Sigmoid colon (tissue), 6 donors: ENCODE measurements at regions not wholly inside any gene's neighbourhood (a gene's known extent, or its start where the extent isn't known, plus 50 kb on each side); places are given as distances from the start of the nearest gene placed in this dataset.
"Not testable (repeated sequence)": the region's sequence is repeated elsewhere in the genome, so short reads cannot be mapped to it uniquely, and the experiment has no call there.

Experiments used
- DNase-seq: peaks from one replicate; pipeline ENCODE4 v3.0.0-alpha.2; 2019
- H3K27ac ChIP-seq, 4 donors: fragments of 200-600 bp; sonication (generic); one replicate each; pipeline ENCODE4 v1.5.1; 2016 to 2019; ENCODE audit warnings: mild to moderate bottlenecking in 1 of 4
- H3K27me3 ChIP-seq, 3 donors: fragments of 200-600 bp; sonication (generic); one replicate each; pipeline ENCODE4 v1.5.1; 2019; ENCODE audit warnings: mild to moderate bottlenecking in 1 of 3
- H3K36me3 ChIP-seq, 4 donors: fragments of 200-600 bp; sonication (generic); one replicate each; pipeline ENCODE4 v1.5.1; 2016 to 2019
- H3K4me1 ChIP-seq, 4 donors: fragments of 200-600 bp; sonication (generic); one replicate each; pipeline ENCODE4 v1.5.1; 2017 to 2019
- H3K4me3 ChIP-seq, 4 donors: fragments of 200-600 bp; sonication (generic); one replicate each; pipeline ENCODE4 v1.5.1; 2017 to 2019; ENCODE audit warnings: mild to moderate bottlenecking in 2 of 4, moderate library complexity in 1 of 4
- H3K9me3 ChIP-seq, 4 donors: fragments of 200-600 bp in 3 of 4; sonication (generic) in 3 of 4; one replicate each; pipeline versions ENCODE4 v1.5.1 to v1.6.1; 2013 to 2019
- CTCF ChIP-seq, 4 experiments: fragments of 450-650 bp in 3 of 4; fragments of 200-600 bp in 1 of 4; IDR thresholded peaks; one replicate each; pipeline ENCODE4 v1.5.1; 2016 to 2019; ENCODE audit warnings: antibody characterized with exemption in 4 of 4, mild to moderate bottlenecking in 3 of 4, moderate library complexity in 2 of 4
- EP300 ChIP-seq, 4 donors: sonication (generic); formaldehyde crosslinking; IDR thresholded peaks; one replicate each; pipeline ENCODE4 v1.6.1; 2017; ENCODE audit warnings: antibody characterized with exemption in 4 of 4
- POLR2A ChIP-seq, 2 donors: fragments of 450-650 bp; IDR thresholded peaks; one replicate each; pipeline ENCODE4 v1.6.1; 2016; ENCODE audit warnings: antibody characterized with exemption in 2 of 2, mild to moderate bottlenecking in 2 of 2, moderate library complexity in 2 of 2
- POLR2AphosphoS5 ChIP-seq, 4 donors: sonication (generic); formaldehyde crosslinking; IDR thresholded peaks; one replicate each; pipeline ENCODE4 v1.6.1; 2017; ENCODE audit warnings: antibody characterized with exemption in 4 of 4
- WGBS, 2 donors: extraction: QIAGEN DNeasy Blood & Tissue Kit; methylation state at CpG; one replicate each; pipeline ENCODE4 v1.1.7; 2013; 5-methylcytosine and 5-hydroxymethylcytosine counted together
- intact Hi-C: fragments of 100-400 bp; cut with DNase I; formaldehyde crosslinking; loops from one replicate; pipeline ENCODE4 v1.15.1; 2023
- donor health status: healthy with polysubstance abuse.
- donor health status: healthy.

- TF ChIP-seq EP300 (IDR thresholded peaks at IDR 0.05) (no peak), POLR2A (IDR thresholded peaks at IDR 0.05) (no peak), CTCF (IDR thresholded peaks at IDR 0.05) (no peak), POLR2AphosphoS5 (IDR thresholded peaks at IDR 0.05) (no peak)
- Histone ChIP-seq H3K4me1 (no peaks in the 10 kb centered on the region), H3K27me3 (no peaks in the 10 kb centered on the region), H3K4me3 (no peak overlapping the region), H3K9me3 (no peaks in the 10 kb centered on the region), H3K27ac (no peak overlapping the region), H3K36me3 (no peaks in the 10 kb centered on the region)
- DNase-seq, result no peak
- 64 to 66% methylated on average over 8 of the region's 8 CpGs for WGBS, 2 donors
- intact Hi-C loops, result no loop called here
Observed at GRCh38 chr2:59339121-59339836, 1098.2 kb upstream of the FANCL start.

- Histone ChIP-seq H3K4me3 (no peak overlapping the region), H3K27ac (no peak overlapping the region), H3K27me3 (no peaks in the 10 kb centered on the region), H3K36me3 (no peaks in the 10 kb centered on the region), H3K4me1 (no peaks in the 10 kb centered on the region), H3K9me3 (no peaks in the 10 kb centered on the region)
- DNase-seq, result no peak
- 82 to 92% methylated on average over 4 of the region's 4 CpGs for WGBS, 2 donors
- TF ChIP-seq EP300 (IDR thresholded peaks at IDR 0.05) (no peak), POLR2AphosphoS5 (IDR thresholded peaks at IDR 0.05) (no peak), CTCF (IDR thresholded peaks at IDR 0.05) (no peak), POLR2A (IDR thresholded peaks at IDR 0.05) (no peak)
- intact Hi-C loops, result no loop called here
Observed at GRCh38 chr2:59333007-59333406, 1091.9 kb upstream of the FANCL start.

- H3K27ac ChIP-seq, H3K36me3 ChIP-seq, H3K4me1 ChIP-seq, H3K4me3 ChIP-seq, H3K9me3 ChIP-seq, intact Hi-C loops, DNase-seq, H3K27me3 ChIP-seq: not testable (repeated sequence)
- WGBS, 2 donors, result 80 to 82% methylated on average over 14 of the region's 14 CpGs
Observed at GRCh38 chr2:59326581-59327365, 1085.6 kb upstream of the FANCL start.

- Histone ChIP-seq H3K4me1 (no peaks in the 10 kb centered on the region), H3K36me3 (no peaks in the 10 kb centered on the region), H3K4me3 (no peak overlapping the region), H3K27me3 (no peaks in the 10 kb centered on the region), H3K27ac (no peak overlapping the region), H3K9me3 (peaks cover 0 to 2% (median 0%) of the 10 kb centered on the region in 4 donors)
- DNase-seq, result no peak
- no peak for TF ChIP-seq POLR2A (IDR thresholded peaks at IDR 0.05)
- TF ChIP-seq POLR2AphosphoS5 (IDR thresholded peaks at IDR 0.05), result no peak
- no peak for TF ChIP-seq CTCF (IDR thresholded peaks at IDR 0.05)
- no peak for TF ChIP-seq EP300 (IDR thresholded peaks at IDR 0.05)
- WGBS, 2 donors, result 85 to 87% methylated on average over 2 of the region's 2 CpGs
- intact Hi-C loops, result no loop called here
Observed at GRCh38 chr2:59322870-59323269, 1081.7 kb upstream of the FANCL start.

GRCh38 chr2:59322005-59322404 lies 1080.9 kb upstream of the FANCL start:
- no peak overlapping the region for H3K4me3 ChIP-seq
- no peak for DNase-seq
- WGBS, 2 donors, result 91 to 95% methylated on average over 7 of the region's 7 CpGs
- H3K9me3 ChIP-seq, result peaks cover 0 to 2% (median 0%) of the 10 kb centered on the region in 4 donors
- TF ChIP-seq POLR2AphosphoS5 (IDR thresholded peaks at IDR 0.05) (no peak), CTCF (IDR thresholded peaks at IDR 0.05) (no peak), POLR2A (IDR thresholded peaks at IDR 0.05) (no peak), EP300 (IDR thresholded peaks at IDR 0.05) (no peak)
- no peaks in the 10 kb centered on the region for H3K4me1 ChIP-seq
- no peaks in the 10 kb centered on the region for H3K27me3 ChIP-seq
- no peaks in the 10 kb centered on the region for H3K36me3 ChIP-seq
- H3K27ac ChIP-seq, result no peak overlapping the region
- intact Hi-C loops, result no loop called here
